OCI-LY1 (cell line): ENCODE measurements at regions not wholly inside any gene's neighbourhood (a gene's known extent, or its start where the extent isn't known, plus 50 kb on each side); places are given as distances from the start of the nearest gene placed in this dataset.

Source experiments
- H2AFZ ChIP-seq: fragments of 200-600 bp; sonication (generic), shearing (Covaris generic); 2 replicates; pipeline ENCODE4 v1.6.0; 2014; ENCODE audit warnings: antibody characterized with exemption, mild to moderate bottlenecking, low read length
- H3F3A ChIP-seq: fragments of 200-600 bp; sonication (generic), shearing (Covaris generic); 2 replicates; pipeline ENCODE4 v1.6.0; 2014; ENCODE audit warnings: mild to moderate bottlenecking, antibody characterized with exemption, low read length, moderate library complexity; ENCODE audit not compliant: insufficient read depth
- H3K27ac ChIP-seq: fragments of 200-600 bp; sonication (generic); 2 replicates; pipeline ENCODE4 v1.5.1; 2014; ENCODE audit warnings: low read length, mixed run types, mild to moderate bottlenecking, low read depth; ENCODE audit not compliant: poor library complexity, severe bottlenecking
- H3K27me3 ChIP-seq: fragments of 200-600 bp; sonication (generic); 2 replicates; pipeline ENCODE4 v1.6.0; 2014; ENCODE audit warnings: antibody characterized with exemption, mild to moderate bottlenecking, low read length, moderate library complexity; ENCODE audit not compliant: insufficient read depth
- H3K36me3 ChIP-seq: fragments of 200-600 bp; sonication (generic); 2 replicates; pipeline ENCODE4 v1.6.1; 2014; ENCODE audit warnings: mild to moderate bottlenecking, antibody characterized with exemption, low read length, moderate library complexity, mixed read lengths; ENCODE audit not compliant: insufficient read depth
- H3K4me1 ChIP-seq: fragments of 200-600 bp; sonication (generic); 2 replicates; pipeline ENCODE4 v1.5.1; 2014; ENCODE audit warnings: mild to moderate bottlenecking, low read length, moderate library complexity; ENCODE audit not compliant: insufficient read depth, severe bottlenecking
- H3K4me2 ChIP-seq: fragments of 200-600 bp; sonication (generic), shearing (Covaris generic); 2 replicates; pipeline ENCODE4 v1.6.1; 2014; ENCODE audit warnings: low read length
- H3K4me3 ChIP-seq: fragments of 200-600 bp; sonication (generic); 2 replicates; pipeline ENCODE4 v1.5.1; 2014; ENCODE audit warnings: low read length, low read depth, mild to moderate bottlenecking, mixed read lengths; ENCODE audit not compliant: poor library complexity, severe bottlenecking
- H3K79me2 ChIP-seq: fragments of 200-600 bp; shearing (Covaris generic); 2 replicates; pipeline ENCODE4 v1.6.1; 2016; ENCODE audit warnings: mixed run types, low read length, mixed read lengths; ENCODE audit not compliant: insufficient read depth
- H3K9ac ChIP-seq: fragments of 200-600 bp; sonication (generic), shearing (Covaris generic); 2 replicates; pipeline ENCODE4 v1.6.1; 2014; ENCODE audit warnings: mild to moderate bottlenecking, low read length, mixed read lengths
- H3K9me2 ChIP-seq: fragments of 200-600 bp; sonication (generic), shearing (Covaris generic); 2 replicates; pipeline ENCODE4 v1.6.1; 2014; ENCODE audit warnings: low read depth, mild to moderate bottlenecking, low read length, mixed read lengths
- H3K9me3 ChIP-seq: fragments of 200-600 bp; shearing (Covaris generic); 2 replicates; pipeline ENCODE4 v1.6.1; 2014; ENCODE audit warnings: low read length, mixed read lengths
- H4K20me1 ChIP-seq: fragments of 200-600 bp; sonication (generic), shearing (Covaris generic); 2 replicates; pipeline ENCODE4 v1.6.0; 2016; ENCODE audit warnings: mild to moderate bottlenecking, low read length; ENCODE audit not compliant: insufficient read depth
- EZH2 ChIP-seq: fragments of 200-600 bp; sonication (generic), shearing (Covaris generic); IDR thresholded peaks from 2 replicates; pipeline ENCODE4 v1.8.0; 2017; ENCODE audit warnings: borderline replicate concordance, mixed run types, mild to moderate bottlenecking, antibody characterized with exemption, low read length, moderate library complexity, mixed read lengths
- TF ChIP-seq, protein P1 (sequence below): fragments of 200-600 bp; sonication (generic), shearing (Covaris generic); IDR thresholded peaks from 2 replicates; pipeline ENCODE4 v1.5.1; 2017; ENCODE audit warnings: mild to moderate bottlenecking, antibody characterized with exemption, low read length, moderate library complexity, mixed read lengths

DNA sequence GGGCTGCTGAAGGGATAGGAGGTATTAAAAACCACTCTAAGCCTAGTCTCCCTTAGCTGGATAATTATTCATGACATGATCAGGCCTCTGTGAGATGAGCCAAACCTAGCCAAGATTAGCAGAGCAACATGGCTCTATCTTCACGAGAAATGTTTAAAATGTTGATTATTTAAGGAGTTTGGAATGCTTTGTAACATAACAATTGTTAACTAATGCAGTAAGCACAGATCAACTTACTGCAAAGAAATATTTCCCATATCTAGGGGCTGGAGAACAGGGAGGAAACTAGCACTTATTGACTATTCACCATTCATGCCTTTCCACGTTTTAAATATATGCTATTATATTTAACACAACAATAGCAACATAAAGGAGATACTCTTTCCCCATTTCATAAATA lies 833.7 kb upstream of the CHAC2 start:
- Histone ChIP-seq H3K4me2 (no peak overlapping the region), H3F3A (no peaks in the 10 kb centered on the region), H2AFZ (no peak overlapping the region), H4K20me1 (no peaks in the 10 kb centered on the region), H3K9me2 (no peaks in the 10 kb centered on the region), H3K79me2 (no peaks in the 10 kb centered on the region), H3K9ac (no peak overlapping the region), H3K4me1 (no peaks in the 10 kb centered on the region), H3K36me3 (no peaks in the 10 kb centered on the region), H3K27ac (no peak overlapping the region), H3K27me3 (no peaks in the 10 kb centered on the region), H3K4me3 (no peak overlapping the region), H3K9me3 (no peaks in the 10 kb centered on the region)
- TF ChIP-seq, protein P1, sequence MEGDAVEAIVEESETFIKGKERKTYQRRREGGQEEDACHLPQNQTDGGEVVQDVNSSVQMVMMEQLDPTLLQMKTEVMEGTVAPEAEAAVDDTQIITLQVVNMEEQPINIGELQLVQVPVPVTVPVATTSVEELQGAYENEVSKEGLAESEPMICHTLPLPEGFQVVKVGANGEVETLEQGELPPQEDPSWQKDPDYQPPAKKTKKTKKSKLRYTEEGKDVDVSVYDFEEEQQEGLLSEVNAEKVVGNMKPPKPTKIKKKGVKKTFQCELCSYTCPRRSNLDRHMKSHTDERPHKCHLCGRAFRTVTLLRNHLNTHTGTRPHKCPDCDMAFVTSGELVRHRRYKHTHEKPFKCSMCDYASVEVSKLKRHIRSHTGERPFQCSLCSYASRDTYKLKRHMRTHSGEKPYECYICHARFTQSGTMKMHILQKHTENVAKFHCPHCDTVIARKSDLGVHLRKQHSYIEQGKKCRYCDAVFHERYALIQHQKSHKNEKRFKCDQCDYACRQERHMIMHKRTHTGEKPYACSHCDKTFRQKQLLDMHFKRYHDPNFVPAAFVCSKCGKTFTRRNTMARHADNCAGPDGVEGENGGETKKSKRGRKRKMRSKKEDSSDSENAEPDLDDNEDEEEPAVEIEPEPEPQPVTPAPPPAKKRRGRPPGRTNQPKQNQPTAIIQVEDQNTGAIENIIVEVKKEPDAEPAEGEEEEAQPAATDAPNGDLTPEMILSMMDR = no peak
- no peak for TF ChIP-seq EZH2

DNA sequence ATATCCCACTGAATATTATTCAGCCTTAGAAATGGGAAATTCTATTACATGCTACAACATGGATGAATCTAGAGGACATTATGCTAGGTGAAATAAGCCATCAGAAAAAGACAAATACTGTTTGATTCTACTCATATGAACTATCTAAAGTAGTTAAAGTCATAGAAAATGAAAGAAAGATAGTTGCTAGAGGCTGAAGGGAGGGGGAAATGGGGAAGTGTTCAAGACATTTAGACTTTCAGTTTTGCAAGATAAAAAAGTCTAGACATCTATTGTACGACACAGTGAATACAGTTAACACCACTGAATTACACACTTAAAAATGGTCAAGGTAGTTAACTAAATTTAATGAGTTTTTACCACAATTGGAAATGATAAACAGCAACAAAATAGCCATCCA lies 835.9 kb upstream of the CHAC2 start:
- no peaks in the 10 kb centered on the region for H3K27me3 ChIP-seq
- H3F3A ChIP-seq = no peaks in the 10 kb centered on the region
- H4K20me1 ChIP-seq = no peaks in the 10 kb centered on the region
- no peaks in the 10 kb centered on the region for H3K4me1 ChIP-seq
- no peak overlapping the region for H3K27ac ChIP-seq
- no peaks in the 10 kb centered on the region for H3K9me3 ChIP-seq
- H3K4me2 ChIP-seq = no peak overlapping the region
- no peak overlapping the region for H2AFZ ChIP-seq
- no peak overlapping the region for H3K9ac ChIP-seq
- H3K4me3 ChIP-seq = no peak overlapping the region
- H3K79me2 ChIP-seq = no peaks in the 10 kb centered on the region
- no peak for TF ChIP-seq EZH2
- H3K9me2 ChIP-seq = no peaks in the 10 kb centered on the region
- H3K36me3 ChIP-seq = no peaks in the 10 kb centered on the region

DNA sequence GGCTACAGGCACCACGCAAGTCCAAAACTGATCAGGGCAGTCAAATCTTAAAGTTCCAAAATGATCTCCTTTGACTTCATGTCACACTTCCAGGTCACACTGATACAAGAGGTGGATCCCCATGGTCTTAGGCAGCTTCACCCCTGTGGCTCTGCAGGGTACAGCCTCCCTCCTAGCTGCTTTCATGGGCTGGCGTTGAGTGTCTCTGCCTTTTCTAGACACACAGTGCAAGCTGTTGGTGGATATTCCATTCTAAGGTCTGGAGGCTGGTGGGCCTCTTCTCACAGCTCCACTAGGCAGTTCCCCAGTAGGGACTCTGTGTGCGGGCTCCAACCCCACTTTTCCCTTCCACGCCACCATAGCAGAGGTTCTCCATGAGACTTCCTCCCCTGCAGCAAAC lies 838.2 kb upstream of the CHAC2 start:
- Histone ChIP-seq H3K4me3 (no peak overlapping the region), H4K20me1 (no peaks in the 10 kb centered on the region), H3K79me2 (no peaks in the 10 kb centered on the region), H3K4me2 (no peak overlapping the region), H3K9ac (no peak overlapping the region), H3K9me2 (no peaks in the 10 kb centered on the region), H3K36me3 (no peaks in the 10 kb centered on the region), H3K27me3 (no peaks in the 10 kb centered on the region), H3F3A (no peaks in the 10 kb centered on the region), H3K9me3 (no peaks in the 10 kb centered on the region), H3K27ac (no peak overlapping the region), H3K4me1 (no peaks in the 10 kb centered on the region), H2AFZ (no peak overlapping the region)
- TF ChIP-seq, protein P1 = no peak
- no peak for TF ChIP-seq EZH2

DNA sequence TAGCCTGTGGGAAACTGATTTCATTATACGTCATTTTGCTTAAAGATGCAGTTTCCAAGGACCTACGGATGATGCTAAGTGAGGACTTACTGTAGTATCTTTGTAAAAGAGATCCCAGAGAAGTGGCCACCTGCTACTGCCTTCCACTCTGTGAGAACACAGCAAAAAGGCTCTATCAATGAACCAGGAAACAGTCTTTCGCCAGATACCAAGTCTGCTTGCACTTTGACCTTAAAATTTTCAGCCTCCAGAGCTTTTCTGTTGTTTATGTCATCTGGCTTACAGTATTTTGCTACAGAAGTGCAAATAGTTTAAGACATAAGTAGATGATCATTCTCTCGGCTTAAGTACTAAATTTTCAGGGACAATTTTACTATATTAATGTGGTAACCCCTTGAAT lies 847.9 kb upstream of the CHAC2 start:
- H4K20me1 ChIP-seq = no peaks in the 10 kb centered on the region
- TF ChIP-seq, protein P1 = no peak
- no peak for TF ChIP-seq EZH2
- no peak overlapping the region for H3K4me2 ChIP-seq
- no peaks in the 10 kb centered on the region for H3K79me2 ChIP-seq
- H3K4me3 ChIP-seq = no peak overlapping the region
- H2AFZ ChIP-seq = no peak overlapping the region
- no peaks in the 10 kb centered on the region for H3F3A ChIP-seq
- H3K27ac ChIP-seq = no peak overlapping the region
- no peaks in the 10 kb centered on the region for H3K4me1 ChIP-seq
- H3K9me2 ChIP-seq = no peaks in the 10 kb centered on the region
- no peaks in the 10 kb centered on the region for H3K27me3 ChIP-seq
- H3K9ac ChIP-seq = no peak overlapping the region
- H3K36me3 ChIP-seq = no peaks in the 10 kb centered on the region
- H3K9me3 ChIP-seq = no peaks in the 10 kb centered on the region
